GM12864 (cell line): ENCODE measurements at regions not wholly inside any gene's neighbourhood (a gene's known extent, or its start where the extent isn't known, plus 50 kb on each side); places are given as distances from the start of the nearest gene placed in this dataset.

Experiments
- DNase-seq: peaks from one replicate; pipeline ENCODE4 v3.0.0-alpha.2; 2011; ENCODE audit warnings: low read depth
- H3K4me3 ChIP-seq: 2 replicates; pipeline ENCODE4 v1.5.1; 2011; ENCODE audit warnings: mild to moderate bottlenecking, low read depth, low read length, control low read depth
- TF ChIP-seq, protein P1 (sequence below): IDR thresholded peaks from 2 replicates; pipeline ENCODE4 v1.5.1; 2011; ENCODE audit warnings: low read depth, mild to moderate bottlenecking, moderate library complexity, low read length, control low read depth, inconsistent platforms; ENCODE audit errors: missing control alignments

DNA sequence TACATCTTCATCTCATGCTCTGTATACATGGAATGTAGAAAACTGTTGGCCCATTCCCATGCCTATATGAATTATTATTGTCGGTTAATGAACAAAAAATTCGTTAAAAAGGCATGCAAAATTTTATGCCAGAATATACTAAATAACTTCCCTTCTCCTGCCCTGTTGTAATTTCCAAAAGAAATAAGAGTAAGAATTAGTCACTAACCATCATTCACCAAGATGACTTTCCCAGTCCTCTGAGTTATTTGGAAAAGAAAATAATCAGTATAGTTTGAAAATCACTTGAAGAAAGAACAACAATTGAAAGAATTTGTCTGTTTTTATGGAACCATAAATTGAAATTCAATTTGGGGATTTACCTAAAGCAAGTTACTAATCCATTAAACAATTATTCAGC, 1149.1 kb upstream of the RAG2 start:
- H3K4me3 ChIP-seq, result no peak overlapping the region
- DNase-seq, result no peak
- TF ChIP-seq, protein P1, sequence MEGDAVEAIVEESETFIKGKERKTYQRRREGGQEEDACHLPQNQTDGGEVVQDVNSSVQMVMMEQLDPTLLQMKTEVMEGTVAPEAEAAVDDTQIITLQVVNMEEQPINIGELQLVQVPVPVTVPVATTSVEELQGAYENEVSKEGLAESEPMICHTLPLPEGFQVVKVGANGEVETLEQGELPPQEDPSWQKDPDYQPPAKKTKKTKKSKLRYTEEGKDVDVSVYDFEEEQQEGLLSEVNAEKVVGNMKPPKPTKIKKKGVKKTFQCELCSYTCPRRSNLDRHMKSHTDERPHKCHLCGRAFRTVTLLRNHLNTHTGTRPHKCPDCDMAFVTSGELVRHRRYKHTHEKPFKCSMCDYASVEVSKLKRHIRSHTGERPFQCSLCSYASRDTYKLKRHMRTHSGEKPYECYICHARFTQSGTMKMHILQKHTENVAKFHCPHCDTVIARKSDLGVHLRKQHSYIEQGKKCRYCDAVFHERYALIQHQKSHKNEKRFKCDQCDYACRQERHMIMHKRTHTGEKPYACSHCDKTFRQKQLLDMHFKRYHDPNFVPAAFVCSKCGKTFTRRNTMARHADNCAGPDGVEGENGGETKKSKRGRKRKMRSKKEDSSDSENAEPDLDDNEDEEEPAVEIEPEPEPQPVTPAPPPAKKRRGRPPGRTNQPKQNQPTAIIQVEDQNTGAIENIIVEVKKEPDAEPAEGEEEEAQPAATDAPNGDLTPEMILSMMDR, result no peak

DNA sequence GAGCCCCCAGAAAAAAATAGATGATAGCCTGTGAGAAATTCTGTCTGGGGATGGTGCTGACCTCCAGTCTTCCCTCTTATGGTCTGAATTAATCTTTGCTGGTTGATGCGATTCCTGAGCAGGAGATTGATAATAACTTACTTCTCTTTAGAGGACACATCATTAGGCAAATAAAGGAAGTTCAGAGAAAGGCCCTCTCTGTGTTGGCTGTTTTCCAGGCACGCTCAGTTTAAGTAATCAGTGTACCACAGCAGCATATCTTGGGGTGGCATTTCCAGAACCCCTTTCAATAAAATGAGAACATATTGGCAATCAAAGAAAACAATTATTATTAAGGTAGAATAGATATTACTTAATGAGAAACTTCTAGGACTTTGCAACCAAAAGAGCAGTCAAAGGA, 1129.3 kb upstream of the RAG2 start:
- DNase-seq, result no peak
- no peak overlapping the region for H3K4me3 ChIP-seq
- TF ChIP-seq, protein P1, result no peak

DNA sequence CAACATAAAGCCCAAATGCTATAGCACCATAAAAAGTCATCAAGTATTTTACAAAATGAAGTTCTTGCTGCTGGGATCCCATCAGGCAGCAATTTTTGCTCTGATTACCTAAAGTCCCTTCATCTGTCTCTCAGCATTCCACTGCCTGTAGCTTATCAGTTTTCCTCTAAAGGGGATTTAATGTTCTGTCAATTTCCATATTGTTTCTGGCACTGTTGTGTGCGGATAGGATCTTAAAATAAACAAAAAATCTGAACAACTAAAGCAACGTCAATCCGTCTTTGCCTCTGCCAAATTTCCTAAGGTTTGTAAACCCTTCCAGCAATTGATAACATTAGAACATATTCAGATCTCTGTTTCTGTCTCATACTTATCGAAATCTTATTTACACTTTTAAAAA, 1126.3 kb upstream of the RAG2 start:
- no peak overlapping the region for H3K4me3 ChIP-seq
- DNase-seq, result no peak
- TF ChIP-seq, protein P1, result no peak

DNA sequence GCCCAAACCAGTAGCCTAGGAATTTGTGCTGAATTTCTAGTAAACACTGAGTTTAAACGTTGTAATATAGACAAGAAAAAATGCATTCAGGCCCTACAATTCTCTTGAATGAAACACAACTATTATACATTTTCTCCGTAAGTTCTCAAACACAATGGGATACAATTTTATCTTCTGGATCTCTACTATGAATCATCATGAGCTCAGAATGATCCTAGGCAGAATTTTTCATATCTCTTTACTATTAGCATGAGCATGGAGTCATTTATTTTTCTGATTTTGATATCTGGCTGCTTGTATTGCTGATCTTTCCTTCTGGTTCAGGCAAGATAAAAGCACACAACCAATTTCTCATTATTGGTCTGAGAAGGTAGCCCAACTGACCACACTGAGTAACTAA, 1123.4 kb upstream of the RAG2 start:
- TF ChIP-seq, protein P1, result no peak
- no peak overlapping the region for H3K4me3 ChIP-seq
- DNase-seq, result no peak

DNA sequence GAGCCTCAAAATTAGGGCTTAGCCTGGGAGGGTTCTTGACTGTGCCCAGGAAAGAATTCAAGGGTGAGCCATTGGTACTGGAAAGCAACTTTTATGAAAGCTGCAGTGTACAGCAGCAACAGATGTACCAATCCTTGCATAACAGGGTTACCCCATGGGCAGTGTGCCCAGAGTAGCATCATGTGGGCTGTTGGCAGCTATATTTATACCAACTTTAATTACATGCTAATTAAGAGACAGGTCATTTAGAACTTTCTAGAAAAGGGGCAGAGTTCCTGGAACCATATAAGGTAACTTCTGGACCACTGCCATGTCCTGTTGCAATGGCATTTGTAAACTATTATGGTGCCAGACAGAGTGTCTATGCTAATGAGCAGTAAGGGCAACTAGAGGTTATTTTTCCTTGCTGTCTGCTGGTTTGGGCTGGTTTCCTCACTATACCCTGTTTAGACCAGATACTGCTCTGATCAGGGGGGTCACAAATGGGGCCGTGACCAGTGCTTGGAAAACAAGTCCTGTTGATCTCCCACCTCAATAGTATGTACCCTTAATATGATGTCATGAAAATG, 1120.5 kb upstream of the RAG2 start:
- TF ChIP-seq, protein P1, result no peak
- DNase-seq, result no peak

DNA sequence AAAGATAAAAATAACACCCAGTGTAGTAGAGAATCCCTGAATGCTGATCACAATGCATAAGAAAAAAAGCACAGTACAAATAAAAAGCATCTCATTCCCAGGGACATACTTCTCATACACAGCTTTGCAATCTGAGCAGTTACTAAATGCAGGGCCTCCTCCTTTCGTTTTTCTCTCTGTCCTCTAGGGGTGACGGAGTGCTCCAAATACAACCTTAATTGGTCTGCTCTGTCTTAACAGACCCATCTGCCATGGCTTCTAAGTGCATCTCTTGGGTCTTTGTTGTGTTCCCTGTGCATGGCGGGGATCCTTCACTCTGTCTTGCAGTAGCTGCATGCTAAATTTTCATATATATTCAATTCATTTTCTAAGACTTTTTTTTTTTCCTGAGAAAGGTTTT, 1114.2 kb upstream of the RAG2 start:
- TF ChIP-seq, protein P1, result no peak
- DNase-seq, result no peak
- H3K4me3 ChIP-seq, result no peak overlapping the region

More for the DNA sequence above, 1120.5 kb upstream of the RAG2 start:
- H3K4me3 ChIP-seq, result no peak overlapping the region

DNA sequence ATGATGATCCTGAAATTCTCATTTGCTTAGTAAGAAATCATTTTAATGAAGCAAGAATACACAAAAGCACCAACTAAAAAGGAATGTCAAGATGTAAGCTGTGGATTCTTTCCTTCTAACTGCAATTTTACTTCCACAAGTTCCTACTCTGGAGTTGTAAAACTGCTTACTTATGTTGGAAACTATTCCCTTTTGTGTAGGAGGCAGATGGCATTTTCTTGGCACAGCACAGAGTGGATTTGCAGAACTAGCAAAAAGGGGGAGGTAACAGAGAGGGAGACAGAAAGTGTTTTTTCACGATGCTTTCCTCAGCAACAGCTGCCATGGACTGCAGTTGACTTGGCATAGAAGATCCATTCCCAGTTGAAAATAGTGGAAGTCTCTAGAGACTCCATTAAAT, 1112.0 kb upstream of the RAG2 start:
- TF ChIP-seq, protein P1, result no peak
- no peak overlapping the region for H3K4me3 ChIP-seq
- DNase-seq, result no peak
